NCI-H2171 treated with DMSO at 0.1 percent for 48 hours (cell line): ENCODE measurements at regions not wholly inside any gene's neighbourhood (a gene's known extent, or its start where the extent isn't known, plus 50 kb on each side); places are given as distances from the start of the nearest gene placed in this dataset.

Experiments used
- DNase-seq: peaks from one replicate; lab custom pipeline; 2025; lab: John Stamatoyannopoulos, UW

DNA sequence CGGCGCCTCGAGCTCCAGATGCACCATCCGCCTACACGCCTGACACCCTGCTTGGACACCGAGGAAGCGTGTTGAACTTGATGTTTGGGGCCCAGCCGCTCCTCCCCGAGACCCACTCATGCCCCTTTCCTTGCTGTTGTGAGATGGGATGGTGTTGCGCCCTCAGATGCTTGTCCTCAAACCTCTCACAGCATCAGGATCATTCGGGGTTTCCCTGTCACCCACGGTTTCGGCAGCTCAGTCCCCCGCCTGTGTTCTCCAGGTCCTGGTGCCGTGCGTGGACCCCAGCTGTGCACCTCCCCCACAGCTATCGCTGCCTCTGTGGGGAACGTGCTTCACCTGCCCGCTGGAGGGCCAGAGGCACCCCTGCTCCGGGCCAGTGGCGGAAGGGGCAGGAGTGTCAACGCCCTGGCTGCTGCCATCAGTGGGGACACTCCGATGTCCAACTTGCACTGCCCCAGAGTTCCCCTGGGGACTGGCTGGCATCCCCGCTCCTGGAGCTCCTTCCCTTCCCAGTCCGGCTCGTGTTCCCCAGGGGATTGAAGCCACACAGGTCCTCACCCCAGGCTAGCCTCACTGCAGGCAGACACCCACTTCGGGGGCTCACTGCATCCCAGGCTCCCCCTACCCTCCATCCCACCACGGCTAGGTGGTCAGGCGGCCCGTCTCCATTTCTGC is 82.3 kb upstream of the ADRA2C start:
- no peak for DNase-seq

DNA sequence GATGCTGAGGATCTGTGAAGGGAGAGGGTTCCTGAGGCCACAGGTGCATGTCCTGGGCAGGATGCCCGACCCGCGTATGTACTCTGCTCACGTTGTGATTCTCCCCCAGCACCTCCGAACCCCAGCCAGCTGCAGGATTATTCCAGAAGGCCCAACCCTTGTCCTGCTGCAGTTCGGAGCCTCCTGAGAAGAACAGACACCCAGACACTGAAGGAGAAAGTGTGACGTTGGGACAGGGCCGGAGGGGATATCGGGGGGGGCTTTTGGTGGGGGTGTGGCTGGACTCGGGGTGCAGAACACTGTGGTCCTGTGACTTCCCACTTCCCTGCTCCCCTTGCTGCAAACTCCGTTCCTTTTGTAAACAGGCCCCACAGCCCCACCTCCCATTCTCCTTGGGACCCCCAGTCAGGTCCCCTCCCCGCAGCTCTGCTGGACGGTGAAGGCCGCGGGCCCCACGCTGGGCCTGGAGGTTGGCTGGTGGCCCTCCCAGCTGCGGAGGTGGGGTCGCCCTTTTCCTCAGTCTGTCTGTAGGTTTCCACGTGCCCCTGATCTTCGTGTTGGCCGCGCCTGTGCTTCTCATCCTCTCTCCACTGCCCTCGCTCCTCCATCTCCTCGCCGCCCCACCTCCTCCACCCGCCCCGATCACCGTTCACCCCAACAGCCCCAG is 83.0 kb upstream of the ADRA2C start:
- no peak for DNase-seq

DNA sequence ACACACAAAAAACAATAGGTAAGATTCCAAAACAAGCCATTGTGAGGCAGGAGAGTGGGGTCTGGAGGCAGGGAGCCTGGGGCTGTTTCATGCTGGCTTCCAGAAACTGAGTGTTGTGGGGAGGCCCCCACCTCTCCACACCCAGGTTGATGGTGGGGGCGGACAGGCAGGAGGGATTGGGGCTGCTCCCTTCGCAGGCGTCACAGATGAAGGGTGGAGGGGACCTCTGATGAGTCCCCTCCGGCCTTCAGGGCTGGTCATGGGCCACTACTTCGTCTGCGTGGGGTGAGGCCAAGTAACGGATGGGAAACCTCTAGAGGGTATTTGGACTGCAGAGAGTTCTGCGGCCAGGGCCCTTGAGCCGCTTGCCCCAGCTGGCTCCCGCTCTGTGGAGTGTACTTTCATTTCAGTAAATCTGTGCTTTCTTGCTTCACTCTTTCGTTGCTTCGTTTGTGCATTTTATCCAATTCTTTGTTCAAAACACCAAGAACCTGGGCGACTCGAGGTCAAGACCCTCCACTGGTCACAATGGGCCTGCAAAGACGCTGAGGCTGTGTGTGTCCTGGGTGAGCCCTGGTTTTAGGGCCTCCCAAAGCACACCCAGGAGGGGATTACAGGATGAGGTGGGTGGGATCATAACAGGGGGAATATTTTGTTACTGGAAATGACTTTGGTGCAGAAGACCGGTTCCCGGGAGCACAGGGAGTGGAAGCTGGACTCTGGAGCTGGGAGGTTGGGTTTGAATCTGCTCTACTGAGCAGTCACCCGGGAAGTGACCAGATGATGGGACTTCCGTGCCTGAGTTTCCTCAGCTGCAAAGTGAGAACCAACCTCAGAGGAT is 83.7 kb upstream of the ADRA2C start:
- DNase-seq = no peak

DNA sequence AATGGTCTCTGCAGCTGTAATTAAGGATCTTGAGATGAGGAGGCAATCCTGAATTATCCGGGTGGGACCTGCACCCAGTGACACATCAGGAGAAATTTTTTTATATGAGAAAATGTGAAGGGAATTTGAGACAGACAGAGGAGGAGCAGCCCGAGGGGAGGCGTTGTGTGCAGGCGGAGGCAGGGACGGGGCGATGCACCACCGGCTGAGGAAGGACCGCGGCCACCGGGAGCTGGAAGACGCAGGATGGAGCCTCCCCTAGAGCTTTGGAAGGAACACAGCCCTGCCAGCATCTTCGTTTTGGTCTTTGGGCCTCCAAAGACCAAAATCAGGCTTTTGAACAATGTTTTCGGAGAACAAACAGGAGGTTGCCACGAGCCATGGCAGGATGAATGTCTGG is 85.0 kb upstream of the ADRA2C start:
- no peak for DNase-seq

DNA sequence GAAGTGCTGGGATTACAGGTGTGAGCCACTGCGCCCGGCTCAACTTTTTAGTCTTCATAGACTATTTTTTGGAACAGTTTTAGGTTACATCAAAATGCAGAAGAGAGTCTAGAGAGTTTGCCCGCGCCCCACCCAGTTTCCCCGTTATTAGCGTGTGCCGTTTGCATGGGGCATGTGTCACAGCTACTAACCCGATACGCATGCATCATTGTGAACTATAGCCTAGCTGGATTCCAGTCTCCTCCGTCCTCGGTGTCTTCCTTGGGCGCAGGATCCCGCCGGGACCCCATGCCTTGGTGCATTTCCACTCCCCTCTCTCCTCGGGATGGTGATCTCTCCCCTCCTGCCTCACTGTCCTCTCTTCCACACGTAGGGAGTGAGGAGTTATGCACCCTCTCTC is 85.5 kb upstream of the ADRA2C start:
- no peak for DNase-seq

DNA sequence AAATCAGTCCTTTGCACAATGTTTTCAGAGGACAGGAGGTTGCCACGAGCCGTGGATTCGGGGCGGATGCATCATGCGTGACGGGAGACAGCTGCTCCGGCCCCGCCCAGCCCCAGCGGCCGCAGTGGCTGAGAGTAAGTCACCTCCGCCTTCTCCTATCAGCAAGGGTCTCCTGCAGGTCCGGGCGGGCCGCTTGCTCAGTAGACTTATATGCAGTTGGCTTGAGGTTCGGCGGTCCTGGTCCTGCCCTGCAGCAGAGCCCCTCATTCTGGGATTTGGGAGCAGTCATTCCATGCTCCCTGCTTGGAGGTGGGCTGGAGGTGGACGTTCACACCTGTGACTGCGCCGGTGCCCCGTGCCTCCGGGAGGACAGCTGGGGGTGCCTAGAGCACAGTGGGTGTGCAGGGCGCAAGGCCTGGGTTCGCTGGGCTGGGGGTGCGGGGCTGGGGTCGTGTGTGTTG is 86.3 kb upstream of the ADRA2C start:
- DNase-seq = peak; percentile 45

DNA sequence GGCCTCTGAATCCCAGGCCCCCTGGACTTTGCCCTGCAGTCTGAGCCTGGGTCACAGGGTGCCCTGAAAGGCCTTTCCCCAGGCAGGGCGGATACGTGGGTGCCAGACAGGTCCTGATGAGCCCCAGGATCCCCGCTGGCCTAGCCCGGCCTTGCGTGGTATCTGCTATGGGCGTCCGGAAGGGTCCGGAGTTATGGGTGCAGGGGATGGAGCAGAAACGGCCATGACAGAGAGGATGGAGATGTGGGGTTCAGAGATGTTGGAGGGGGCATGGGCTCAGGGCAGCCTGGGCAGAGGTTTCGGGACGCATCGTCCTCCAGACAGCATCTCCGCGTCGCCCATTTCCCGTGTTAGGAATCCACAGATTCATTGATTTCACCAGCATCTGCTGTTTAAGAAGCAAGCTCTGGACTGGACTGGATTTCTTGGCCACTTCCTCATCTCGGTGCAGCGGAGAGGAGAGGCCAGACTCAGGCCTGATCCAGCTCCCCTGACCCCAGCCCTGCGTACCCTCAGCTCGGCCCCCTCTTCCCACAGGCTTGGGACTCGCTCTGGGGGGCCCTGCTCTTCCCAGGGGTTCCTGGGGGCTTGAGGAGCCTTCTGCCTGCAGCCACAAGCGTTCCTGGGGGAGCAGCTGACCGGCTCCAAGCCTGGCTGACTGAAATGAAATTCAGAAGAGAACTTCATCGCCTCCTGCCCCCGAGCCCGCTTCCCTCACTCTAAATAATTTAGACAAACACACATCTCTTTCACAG is 86.9 kb upstream of the ADRA2C start:
- DNase-seq = no peak

DNA sequence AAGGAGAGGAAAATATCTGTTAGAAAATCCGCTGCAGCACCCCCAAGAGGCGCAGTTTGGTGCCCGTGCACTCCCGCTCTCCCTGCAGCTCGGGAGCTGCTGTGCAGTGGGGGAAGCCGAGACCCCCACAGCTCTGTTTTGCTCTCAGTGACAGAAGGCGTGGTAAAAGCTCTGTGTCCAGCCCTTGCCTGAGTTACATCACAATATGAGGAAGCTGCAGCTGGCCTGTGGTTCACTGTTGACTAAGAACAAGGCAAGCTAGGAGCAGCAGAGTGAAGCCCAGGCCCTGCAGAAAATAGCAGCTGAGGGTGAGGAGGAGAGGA is 88.5 kb upstream of the ADRA2C start:
- no peak for DNase-seq

DNA sequence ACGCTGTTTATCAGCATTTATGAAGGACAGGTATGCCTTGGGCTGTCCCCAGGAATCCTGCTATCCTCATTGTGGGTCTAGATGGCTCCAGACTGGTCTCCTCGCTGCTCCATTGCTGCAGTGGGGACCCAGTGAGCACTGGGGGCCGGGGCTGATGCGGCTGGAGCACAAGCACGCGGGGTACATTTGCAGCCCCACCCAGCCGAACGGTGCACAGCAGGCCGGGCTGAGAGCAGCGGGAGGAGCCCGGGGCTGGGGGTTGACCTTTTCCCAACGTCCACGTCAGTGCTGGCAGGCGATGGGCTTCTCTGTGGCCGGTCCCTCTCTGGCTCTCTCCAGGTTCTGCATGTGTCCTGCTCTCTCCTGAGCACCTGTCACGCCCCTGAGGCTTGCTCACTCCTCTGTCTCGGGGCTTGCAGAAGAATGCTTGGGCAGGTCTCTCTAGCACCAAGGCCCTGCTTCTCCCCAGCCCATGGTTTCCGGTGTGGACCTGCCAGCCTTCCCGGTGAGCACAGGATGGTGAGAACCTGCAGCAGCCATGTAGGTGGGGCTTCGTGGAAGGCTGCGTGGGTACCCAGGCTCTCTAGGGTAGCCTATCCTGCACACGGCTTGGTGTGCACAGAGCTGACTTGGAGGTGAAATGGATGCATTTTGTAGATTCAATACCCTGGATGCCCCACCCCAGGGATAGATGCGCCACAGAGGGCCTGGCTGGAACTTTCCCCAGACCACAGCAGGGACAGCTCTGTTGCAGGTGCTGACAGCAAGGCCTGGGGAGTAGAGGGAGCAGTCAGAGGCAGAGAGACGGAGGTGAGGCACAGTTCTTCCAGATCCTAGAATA is 89.1 kb upstream of the ADRA2C start:
- no peak for DNase-seq

DNA sequence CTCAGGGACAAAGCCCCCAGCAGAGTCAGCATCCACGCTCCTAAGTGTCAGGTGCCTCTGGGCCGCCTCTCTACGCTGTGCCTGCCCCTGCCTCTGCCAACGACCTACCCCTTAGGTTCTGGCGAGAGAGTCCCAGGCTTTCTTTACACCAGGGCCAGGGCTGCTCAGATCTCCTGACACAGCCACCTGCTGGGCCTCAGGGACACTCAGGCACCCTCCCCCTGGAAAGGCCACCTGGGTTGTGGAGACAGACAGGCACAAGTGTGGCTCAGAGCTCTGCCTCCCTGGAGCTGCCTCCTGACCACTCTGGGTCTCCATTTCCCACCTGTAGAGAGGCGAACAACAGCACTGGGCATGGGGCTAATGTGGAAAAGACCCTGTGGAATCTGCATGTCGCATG is 90.0 kb upstream of the ADRA2C start:
- no peak for DNase-seq

DNA sequence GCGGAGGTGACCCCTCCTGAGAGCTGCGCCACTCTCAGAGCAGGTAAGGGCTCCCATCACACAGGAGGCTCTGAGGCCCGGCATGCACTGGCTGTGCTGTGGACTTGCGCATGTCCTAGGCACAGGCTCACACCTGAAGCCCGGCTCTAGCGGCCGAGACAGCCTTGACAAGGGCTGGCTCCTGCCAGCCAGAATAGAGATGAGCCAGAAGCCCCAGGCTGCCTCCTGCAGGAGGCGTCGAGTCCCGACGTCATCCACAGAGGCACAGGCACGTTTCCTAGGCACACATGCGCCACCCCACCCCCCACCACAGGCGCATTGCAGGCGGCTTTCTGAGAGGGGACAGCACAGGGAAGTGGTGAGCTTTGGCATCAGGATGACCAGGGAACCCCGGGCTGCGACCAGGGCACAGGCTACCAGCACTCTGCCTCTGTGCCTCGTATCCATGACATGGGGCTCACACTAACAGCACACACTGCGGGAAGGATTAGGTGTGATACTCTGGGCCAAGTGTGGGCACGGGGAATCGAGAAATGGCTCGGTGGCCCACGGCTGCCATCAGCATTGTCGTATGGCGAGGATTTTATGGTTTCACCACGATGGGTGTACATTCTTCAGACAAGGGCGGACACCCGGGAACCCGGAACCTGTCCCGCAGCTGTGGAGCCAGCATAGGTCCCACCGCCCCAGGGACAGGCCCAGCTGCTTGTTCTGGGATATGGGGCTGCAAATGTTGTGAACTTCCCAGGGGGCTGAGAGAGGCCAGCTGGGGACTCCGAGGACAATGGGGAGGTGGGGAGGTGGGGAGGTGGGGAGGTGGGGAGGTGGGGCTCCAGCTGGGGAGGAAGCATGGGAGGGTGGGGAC is 90.7 kb upstream of the ADRA2C start:
- no peak for DNase-seq

DNA sequence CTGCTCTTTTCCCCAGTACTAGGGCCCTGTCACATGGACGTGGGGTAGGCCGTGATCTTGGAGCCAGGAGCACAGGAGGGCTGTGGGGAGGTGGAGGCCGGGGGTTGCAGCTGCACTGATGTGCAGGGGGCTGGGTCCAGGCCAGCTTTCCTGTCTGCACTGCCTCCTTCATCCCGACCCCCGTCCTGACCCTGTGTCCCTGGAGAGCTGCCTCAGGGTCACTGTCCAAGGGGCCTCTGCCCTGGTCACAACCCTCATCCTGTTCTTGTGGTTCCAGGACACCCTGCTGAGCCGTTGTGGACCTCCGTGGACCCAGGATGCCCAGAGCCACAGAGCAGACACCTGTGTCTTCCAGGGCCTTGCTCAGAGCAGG is 91.7 kb upstream of the ADRA2C start:
- no peak for DNase-seq

DNA sequence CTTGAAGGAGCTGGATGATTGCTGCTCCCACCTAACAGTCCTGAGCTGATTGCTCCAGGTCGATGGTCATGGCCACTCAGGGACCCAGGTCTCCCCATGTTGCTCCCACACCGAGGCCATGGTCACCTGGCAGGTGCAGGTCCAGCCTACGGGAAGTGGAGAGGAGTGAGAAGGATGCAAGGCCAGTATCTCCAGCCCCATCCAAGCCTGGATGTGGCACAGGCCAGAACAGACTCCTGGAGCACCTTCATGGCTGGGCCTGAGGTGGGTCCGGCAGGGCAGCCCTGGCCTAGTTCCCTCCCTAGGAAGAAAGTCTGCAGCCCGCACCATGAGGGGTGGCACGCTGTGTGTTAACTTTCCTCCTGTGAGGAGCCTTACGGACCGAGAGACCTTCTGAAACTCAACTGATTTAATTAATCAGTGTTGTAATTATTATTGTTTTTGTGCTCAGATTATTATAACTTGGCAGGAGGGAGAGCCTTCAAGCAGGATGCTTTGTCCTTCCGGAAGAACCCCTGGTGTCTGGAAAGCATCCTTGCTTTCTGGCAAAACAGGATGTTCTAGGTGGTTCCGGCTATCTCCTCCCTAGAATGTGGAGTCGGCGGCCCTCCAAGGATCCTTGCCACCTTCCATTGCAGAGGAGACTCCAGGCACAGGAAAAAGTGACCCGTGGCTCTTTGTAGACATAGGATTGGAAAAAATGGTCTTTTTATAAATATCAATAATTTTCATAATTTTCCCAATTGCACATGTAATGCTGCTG is 92.3 kb upstream of the ADRA2C start:
- DNase-seq = no peak

DNA sequence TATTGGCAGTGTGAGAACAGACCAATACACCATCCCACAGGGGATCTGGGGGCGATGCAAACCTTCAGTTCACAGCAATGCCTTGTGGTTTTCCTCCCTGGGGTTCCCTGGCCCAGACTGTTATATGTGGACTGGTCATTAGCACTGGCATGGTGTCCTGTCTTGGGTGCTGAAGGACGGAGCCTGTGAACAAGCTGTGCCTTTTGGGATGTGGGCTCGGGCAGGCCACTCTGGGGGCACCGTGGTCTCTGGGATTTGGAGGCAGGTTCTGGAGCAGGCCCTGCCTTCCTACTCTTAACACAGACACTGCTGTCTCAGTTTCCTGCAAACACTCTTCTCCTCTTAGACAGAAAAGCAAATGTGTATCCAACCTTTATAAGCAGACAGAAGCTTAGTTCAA is 93.0 kb upstream of the ADRA2C start:
- no peak for DNase-seq

DNA sequence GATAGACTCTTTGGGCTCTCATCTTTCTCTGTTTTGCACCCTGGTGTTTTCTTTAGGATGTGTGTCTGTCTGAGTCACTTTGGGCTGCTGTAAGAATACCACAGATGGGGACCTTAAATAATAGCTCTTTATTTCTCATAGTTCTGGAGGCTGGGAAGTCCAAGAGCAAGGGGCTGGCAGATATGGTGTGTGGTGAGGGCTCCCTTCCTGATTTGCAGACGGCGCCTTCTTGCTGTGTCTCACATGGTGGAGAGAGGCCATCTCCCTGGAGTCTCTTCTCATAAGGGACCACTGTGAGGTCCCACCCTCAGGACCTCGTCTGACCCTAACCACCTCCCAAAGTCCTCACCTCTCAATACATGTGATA is 93.7 kb upstream of the ADRA2C start:
- no peak for DNase-seq

DNA sequence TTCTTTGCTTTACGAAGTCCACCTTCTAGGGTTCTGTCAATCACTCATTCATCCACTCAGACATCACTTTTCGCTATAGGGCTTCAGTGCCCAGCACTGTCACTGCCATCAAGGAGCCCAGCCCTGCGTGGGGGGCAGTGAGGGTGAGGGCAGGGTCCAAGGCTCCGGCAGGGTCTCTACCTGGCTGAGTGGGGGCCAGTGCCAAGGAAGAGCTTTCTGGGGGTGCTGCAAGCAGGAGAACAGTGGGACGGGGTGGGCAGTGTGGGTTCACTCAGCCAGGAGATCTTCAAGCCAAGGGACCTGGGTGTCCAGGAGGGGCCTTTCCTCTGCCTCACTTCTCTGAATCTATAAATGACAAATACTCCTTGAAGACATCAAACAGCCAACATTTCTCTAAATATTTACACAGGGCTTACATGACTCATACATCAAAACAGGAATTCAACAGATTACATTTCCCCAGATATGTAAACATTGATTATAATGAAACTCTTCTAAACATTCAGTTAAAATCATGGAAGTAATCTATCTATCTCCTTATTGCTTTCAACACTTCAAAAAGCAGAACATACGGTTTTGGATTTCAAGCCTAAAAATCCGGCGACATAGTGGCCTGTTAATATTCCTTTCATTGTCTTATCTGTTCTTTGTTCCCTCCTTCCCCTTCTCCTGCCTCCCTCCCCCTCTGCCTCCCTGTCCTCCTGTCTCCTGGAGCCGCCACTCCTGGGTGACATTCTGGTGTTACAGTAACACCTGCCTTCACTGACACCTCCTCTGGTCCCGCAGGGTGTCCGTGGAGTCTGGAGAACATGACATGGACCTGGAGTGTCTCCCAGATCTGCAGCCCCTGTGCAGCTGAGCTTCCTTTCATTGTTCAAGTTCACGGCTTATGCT is 94.4 kb upstream of the ADRA2C start:
- no peak for DNase-seq

DNA sequence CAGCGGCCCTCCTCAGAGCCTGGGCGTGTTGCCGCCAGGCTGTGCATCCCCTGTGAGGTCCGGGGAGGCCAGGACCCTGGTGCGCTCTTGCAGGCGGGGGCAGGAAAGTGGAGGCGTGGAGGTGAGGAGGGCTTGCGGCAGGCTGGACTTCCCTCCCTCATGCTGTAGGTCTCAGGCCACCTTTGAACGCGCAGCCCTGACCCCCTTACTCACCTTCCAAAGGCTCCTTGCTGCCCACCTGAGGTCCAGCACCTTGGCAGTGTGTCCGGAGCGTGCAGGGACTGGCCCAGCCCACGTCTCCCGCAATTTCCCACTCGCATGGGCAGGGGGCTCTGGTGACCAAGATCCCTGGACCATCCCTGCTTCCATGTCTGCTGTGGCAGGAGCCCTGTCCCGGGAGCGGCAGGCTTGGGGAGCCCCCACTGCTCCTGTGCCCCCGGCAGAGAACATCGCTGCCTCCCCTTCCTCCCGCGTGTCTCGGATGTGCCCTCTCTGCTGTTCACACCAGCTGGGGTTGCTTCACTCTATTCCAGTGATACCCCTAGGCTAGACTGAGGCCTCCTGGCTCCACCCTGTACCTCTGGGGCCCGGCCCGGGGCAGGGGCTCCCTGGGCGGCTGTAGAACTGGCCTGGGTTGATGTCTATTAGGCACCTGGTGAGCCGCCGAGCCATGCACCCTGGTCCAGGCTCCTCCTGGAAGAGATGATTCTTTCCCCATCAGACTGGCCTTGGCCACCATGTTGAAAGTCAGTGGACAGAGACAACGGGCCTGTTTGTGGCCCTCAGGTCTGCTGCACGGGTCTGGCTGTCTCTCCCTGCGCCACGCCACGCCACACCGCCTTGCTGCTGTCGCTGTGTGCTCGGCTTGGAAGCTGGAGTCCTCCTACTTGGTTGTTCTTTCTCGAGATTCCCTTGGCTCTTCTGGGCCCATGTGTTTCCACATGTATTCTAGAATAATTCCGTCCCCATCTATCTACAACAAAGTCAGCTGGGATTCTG is 95.4 kb upstream of the ADRA2C start:
- no peak for DNase-seq

DNA sequence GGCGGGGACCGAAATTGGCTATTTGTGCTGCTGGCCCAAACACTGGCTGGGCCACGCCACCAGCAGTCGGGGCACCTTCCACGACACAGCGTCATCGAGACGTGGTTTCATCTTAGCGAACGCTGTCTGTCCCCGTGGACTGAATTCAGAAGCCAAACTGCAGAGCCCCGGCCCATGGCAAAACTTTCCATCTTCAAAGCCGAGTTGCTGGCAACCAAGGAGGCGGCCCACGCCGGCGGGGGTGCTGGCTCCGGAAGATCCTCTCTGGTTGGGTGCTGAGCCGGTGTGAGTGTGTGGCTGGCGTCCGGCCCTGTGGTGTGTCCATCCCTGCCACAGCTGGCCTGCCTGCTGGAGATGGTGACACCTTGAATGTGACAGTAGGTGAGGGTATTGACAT is 96.6 kb upstream of the ADRA2C start:
- DNase-seq = no peak
